Thyroid gland (tissue), 4 donors: ENCODE measurements at regions not wholly inside any gene's neighbourhood (a gene's known extent, or its start where the extent isn't known, plus 50 kb on each side); places are given as distances from the start of the nearest gene placed in this dataset.

ENCODE experiments used
- POLR2A ChIP-seq, 2 donors: fragments of 450-650 bp; IDR thresholded peaks; one replicate each; pipeline ENCODE4 v1.6.1; 2017; ENCODE audit warnings: antibody characterized with exemption in 2 of 2, mild to moderate bottlenecking in 2 of 2, moderate library complexity in 1 of 2
- TF ChIP-seq, protein P1 (sequence below), 6 experiments: fragments of 200-600 bp in 3 of 6; fragments of 450-650 bp in 3 of 6; sonication (generic) in 3 of 6; IDR thresholded peaks; one replicate each; pipeline ENCODE4 v1.5.1; 2016 to 2019; ENCODE audit warnings: antibody characterized with exemption in 6 of 6, mild to moderate bottlenecking in 2 of 6, inconsistent platforms in 1 of 6, moderate library complexity in 1 of 6

DNA sequence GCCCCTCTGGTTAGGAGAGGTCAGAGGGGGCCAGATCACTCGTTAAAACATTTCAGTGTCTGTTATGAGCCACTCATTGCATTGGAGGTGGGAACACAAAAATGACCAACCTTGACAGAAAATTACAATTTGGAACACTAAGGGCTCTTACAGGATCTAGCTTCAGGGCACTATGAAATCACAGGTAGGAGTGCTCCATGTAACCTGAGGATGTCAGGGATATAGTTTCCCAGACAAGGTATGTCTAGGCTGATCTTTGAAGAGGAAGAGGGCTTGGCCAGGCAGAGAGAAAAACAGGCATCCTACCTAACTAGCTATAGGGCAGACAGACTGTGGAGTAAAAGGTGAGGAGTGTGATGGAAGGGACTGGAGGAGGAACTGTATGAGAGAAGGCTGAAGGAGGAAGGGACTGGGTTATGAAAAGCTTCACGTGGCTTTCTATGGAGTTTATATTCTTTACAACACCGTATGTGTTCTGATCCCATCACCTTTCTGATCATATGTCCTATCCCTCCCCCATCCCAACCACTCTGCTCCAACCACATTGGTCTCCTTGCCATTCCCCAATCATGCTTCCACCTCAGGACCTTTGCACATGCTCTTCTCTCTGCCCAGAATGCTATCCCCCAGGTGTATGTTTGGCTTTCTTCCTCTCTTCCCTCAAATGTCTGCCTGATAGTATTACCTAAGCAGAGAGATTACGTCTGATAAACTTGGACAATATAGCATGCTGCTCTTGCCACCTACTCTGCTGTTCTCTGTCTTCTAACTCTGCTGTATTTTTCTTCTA lies 88.2 kb downstream of the CCR1 start:
- TF ChIP-seq, protein P1, sequence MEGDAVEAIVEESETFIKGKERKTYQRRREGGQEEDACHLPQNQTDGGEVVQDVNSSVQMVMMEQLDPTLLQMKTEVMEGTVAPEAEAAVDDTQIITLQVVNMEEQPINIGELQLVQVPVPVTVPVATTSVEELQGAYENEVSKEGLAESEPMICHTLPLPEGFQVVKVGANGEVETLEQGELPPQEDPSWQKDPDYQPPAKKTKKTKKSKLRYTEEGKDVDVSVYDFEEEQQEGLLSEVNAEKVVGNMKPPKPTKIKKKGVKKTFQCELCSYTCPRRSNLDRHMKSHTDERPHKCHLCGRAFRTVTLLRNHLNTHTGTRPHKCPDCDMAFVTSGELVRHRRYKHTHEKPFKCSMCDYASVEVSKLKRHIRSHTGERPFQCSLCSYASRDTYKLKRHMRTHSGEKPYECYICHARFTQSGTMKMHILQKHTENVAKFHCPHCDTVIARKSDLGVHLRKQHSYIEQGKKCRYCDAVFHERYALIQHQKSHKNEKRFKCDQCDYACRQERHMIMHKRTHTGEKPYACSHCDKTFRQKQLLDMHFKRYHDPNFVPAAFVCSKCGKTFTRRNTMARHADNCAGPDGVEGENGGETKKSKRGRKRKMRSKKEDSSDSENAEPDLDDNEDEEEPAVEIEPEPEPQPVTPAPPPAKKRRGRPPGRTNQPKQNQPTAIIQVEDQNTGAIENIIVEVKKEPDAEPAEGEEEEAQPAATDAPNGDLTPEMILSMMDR (IDR thresholded peaks at IDR 0.05) = no peak
- no peak for TF ChIP-seq POLR2A (IDR thresholded peaks at IDR 0.05)
